Esophagus muscularis mucosa (tissue), 4 donors: ENCODE measurements at regions not wholly inside any gene's neighbourhood (a gene's known extent, or its start where the extent isn't known, plus 50 kb on each side); places are given as distances from the start of the nearest gene placed in this dataset.

Experiments used
- DNase-seq: peaks from one replicate; pipeline ENCODE4 v3.0.0-alpha.2; 2017; ENCODE audit errors: extremely low spot score
- H3K27ac ChIP-seq, 4 donors: fragments of 200-600 bp; sonication (generic); replicated peaks in 1 of 4; 1 replicate in 3 of 4; 2 replicates in 1 of 4; pipeline ENCODE4 v1.5.1; 2016 to 2019; ENCODE audit warnings: mild to moderate bottlenecking in 1 of 4
- H3K27me3 ChIP-seq, 4 donors: fragments of 200-600 bp; sonication (generic); one replicate each; pipeline versions ENCODE4 v1.5.1 to v1.6.0; 2016 to 2019
- H3K36me3 ChIP-seq, 4 donors: fragments of 200-600 bp; sonication (generic); one replicate each; pipeline ENCODE4 v1.5.1; 2016 to 2019
- H3K4me1 ChIP-seq, 4 donors: fragments of 200-600 bp; sonication (generic); one replicate each; pipeline ENCODE4 v1.5.1; 2016 to 2019
- H3K4me3 ChIP-seq, 4 donors: fragments of 200-600 bp; sonication (generic); 1 replicate in 2 of 4; 2 replicates in 2 of 4; pipeline ENCODE4 v1.5.1; 2016 to 2019; ENCODE audit warnings: mild to moderate bottlenecking in 4 of 4, moderate library complexity in 1 of 4
- H3K9me3 ChIP-seq, 4 donors: fragments of 200-600 bp; sonication (generic); 1 replicate in 3 of 4; 2 replicates in 1 of 4; pipeline ENCODE4 v1.5.1; 2016 to 2019
- EP300 ChIP-seq: sonication (generic); formaldehyde crosslinking; IDR thresholded peaks from one replicate; pipeline ENCODE4 v1.6.1; 2017; ENCODE audit warnings: antibody characterized with exemption
- POLR2A ChIP-seq: fragments of 450-650 bp; IDR thresholded peaks from one replicate; pipeline ENCODE4 v1.6.1; 2017; ENCODE audit warnings: antibody characterized with exemption, moderate library complexity, mild to moderate bottlenecking, low read depth
- POLR2AphosphoS5 ChIP-seq, 2 donors: sonication (generic); formaldehyde crosslinking; IDR thresholded peaks; one replicate each; pipeline ENCODE4 v1.6.1; 2017; ENCODE audit warnings: antibody characterized with exemption in 2 of 2
- WGBS: methylation state at CpG from one replicate; pipeline ENCODE4 v1.1.5; 2018; 5-methylcytosine and 5-hydroxymethylcytosine counted together
- intact Hi-C: fragments of 100-400 bp; cut with DNase I; formaldehyde crosslinking; loops from one replicate; pipeline ENCODE4 v1.15.1; 2023
- TF ChIP-seq, protein P1 (sequence below), 3 experiments: fragments of 200-600 bp in 2 of 3; fragments of 450-650 bp in 1 of 3; sonication (generic) in 2 of 3; IDR thresholded peaks; one replicate each; pipeline ENCODE4 v1.5.1; 2017 to 2019; ENCODE audit warnings: antibody characterized with exemption in 3 of 3, mild to moderate bottlenecking in 2 of 3, moderate library complexity in 1 of 3

- H3K27ac ChIP-seq, result no peak overlapping the region
- H3K9me3 ChIP-seq, result no peaks in the 10 kb centered on the region
- H3K4me1 ChIP-seq, result peaks cover 0 to 7% (median 0%) of the 10 kb centered on the region in 4 donors
- no peak for DNase-seq
- no peaks in the 10 kb centered on the region for H3K36me3 ChIP-seq
- 82% methylated on average over 2 of the region's 2 CpGs for WGBS
- no peak for TF ChIP-seq POLR2A
- TF ChIP-seq, protein P1, sequence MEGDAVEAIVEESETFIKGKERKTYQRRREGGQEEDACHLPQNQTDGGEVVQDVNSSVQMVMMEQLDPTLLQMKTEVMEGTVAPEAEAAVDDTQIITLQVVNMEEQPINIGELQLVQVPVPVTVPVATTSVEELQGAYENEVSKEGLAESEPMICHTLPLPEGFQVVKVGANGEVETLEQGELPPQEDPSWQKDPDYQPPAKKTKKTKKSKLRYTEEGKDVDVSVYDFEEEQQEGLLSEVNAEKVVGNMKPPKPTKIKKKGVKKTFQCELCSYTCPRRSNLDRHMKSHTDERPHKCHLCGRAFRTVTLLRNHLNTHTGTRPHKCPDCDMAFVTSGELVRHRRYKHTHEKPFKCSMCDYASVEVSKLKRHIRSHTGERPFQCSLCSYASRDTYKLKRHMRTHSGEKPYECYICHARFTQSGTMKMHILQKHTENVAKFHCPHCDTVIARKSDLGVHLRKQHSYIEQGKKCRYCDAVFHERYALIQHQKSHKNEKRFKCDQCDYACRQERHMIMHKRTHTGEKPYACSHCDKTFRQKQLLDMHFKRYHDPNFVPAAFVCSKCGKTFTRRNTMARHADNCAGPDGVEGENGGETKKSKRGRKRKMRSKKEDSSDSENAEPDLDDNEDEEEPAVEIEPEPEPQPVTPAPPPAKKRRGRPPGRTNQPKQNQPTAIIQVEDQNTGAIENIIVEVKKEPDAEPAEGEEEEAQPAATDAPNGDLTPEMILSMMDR (IDR thresholded peaks at IDR 0.05), result no peak
- no peak for TF ChIP-seq POLR2AphosphoS5 (IDR thresholded peaks at IDR 0.05)
- no peak for TF ChIP-seq EP300
- intact Hi-C loops, result no loop called here
- H3K27me3 ChIP-seq, result no peaks in the 10 kb centered on the region
- H3K4me3 ChIP-seq, result no peak overlapping the region
Observed at GRCh38 chr5:167961731-167962130, 329.7 kb upstream of the WWC1 start.

DNA sequence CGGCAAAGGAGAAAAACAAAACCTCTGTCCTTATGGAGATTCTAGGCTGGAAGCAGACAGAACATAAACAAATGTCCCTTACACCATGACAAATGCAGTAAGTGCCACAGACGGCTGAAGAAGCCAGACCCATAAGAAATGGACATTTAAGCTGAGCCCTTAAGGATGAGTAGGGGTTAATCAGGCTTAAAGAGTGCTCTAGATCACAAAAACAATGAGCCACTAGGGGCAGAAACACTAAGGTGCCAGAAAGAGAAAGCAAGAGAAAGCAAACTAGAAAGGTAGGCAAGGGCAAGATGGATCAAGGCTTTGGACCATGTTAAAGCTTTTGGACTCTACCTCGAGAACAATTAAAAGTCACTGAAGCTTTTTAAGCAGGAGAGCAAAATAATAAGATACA is 326.9 kb upstream of the WWC1 start:
- Histone ChIP-seq H3K27ac (no peak overlapping the region), H3K4me1 (peaks cover 0 to 9% (median 5%) of the 10 kb centered on the region in 4 donors), H3K27me3 (no peaks in the 10 kb centered on the region), H3K36me3 (no peaks in the 10 kb centered on the region), H3K4me3 (no peak overlapping the region), H3K9me3 (no peaks in the 10 kb centered on the region)
- TF ChIP-seq, protein P1 (IDR thresholded peaks at IDR 0.05), result peak in 1 of 3 experiments; percentile 3
- no peak for TF ChIP-seq POLR2A
- no peak for TF ChIP-seq EP300
- no peak for TF ChIP-seq POLR2AphosphoS5 (IDR thresholded peaks at IDR 0.05)
- 54% methylated on average over 3 of the region's 3 CpGs for WGBS
- intact Hi-C loops, result no loop called here
- DNase-seq, result no peak

DNA sequence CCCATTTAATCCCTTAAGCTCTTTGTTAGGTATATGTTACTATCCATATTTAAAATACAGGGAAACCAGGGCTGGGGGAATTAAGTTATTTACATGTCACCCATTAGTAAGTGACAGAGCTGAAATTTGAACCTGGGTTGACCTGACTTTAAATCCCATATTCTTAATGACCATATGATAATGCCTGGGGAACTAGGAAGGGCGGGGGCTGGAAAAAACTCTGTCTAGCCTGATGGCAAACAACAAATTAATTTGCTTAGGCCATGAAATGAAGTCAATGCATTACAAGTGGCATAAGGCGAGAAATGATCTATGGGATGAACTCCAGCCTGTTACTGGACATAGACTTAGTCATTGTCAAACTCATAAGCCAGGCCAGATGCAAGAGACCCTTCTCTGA is 325.7 kb upstream of the WWC1 start:
- no peak overlapping the region for H3K27ac ChIP-seq
- WGBS, result 95% methylated on average over 2 of the region's 2 CpGs
- intact Hi-C loops, result no loop called here

DNA sequence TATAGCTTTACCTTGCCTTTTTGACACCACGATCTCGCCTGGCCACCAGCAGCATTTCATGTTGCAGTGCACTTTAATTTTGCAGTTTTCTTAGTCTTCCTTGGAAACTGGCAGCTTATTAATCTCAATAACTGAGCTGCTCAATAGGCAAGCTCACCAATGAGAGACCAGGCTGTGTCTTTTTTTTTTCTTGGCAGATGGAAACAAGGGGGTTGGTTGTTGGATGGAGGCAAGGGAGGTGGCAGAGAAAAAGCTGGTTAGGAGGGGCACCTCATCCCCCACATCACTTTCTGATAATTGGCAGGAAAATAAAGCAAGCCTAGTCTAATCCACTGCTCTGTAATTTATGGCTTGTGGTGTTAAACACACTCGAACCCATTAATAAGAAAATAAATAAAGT is 324.5 kb upstream of the WWC1 start:
- intact Hi-C loops, result no loop called here
- Histone ChIP-seq H3K36me3 (no peaks in the 10 kb centered on the region), H3K9me3 (no peaks in the 10 kb centered on the region), H3K4me3 (no peak overlapping the region), H3K27ac (no peak overlapping the region), H3K27me3 (no peaks in the 10 kb centered on the region), H3K4me1 (peaks cover 0 to 9% (median 4%) of the 10 kb centered on the region in 4 donors)
- TF ChIP-seq, protein P1 (IDR thresholded peaks at IDR 0.05), result no peak
- no peak for TF ChIP-seq EP300
- no peak for TF ChIP-seq POLR2AphosphoS5 (IDR thresholded peaks at IDR 0.05)
- no peak for TF ChIP-seq POLR2A
- 70% methylated on average over 3 of the region's 3 CpGs for WGBS
- no peak for DNase-seq

More for the DNA sequence above, 325.7 kb upstream of the WWC1 start:
- TF ChIP-seq EP300 (no peak), POLR2A (no peak), POLR2AphosphoS5 (IDR thresholded peaks at IDR 0.05) (no peak)
- TF ChIP-seq, protein P1 (IDR thresholded peaks at IDR 0.05), result no peak
- H3K36me3 ChIP-seq, result no peaks in the 10 kb centered on the region
- H3K4me3 ChIP-seq, result no peak overlapping the region
- peaks cover 0 to 9% (median 5%) of the 10 kb centered on the region in 4 donors for H3K4me1 ChIP-seq
- no peaks in the 10 kb centered on the region for H3K9me3 ChIP-seq
- no peaks in the 10 kb centered on the region for H3K27me3 ChIP-seq
- no peak for DNase-seq

DNA sequence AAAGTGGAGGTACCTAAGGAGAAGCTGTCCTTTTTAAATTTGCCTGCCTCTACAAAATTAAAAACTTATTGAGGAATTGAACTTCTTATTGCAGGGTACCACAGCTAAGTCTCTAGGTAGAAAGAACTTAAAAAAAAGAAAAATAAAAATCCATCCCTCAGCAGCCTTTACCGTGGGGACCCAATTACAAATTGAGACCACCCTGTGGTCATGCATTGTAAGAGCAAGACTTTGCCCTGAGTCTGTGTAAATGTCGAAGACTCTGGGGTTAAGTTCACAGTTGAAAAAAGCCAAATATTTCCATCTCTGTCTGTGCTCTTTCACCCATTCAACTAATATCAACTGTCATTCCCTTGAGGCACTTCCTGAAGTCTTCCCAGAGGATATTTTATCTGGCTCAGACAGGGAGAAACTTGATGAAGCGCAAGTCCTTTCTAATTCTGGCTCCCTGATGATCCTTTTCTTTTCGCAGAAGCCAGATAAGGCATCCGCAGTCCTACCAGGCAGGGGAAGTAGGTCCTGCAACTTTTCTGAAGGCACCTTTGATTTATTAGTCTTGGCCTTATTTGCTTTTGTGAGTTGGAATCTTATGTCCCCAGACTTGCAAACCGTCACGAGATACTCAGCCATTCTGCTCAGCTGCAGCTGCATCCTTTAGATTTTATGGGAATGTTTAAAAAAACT is 323.8 kb upstream of the WWC1 start:
- intact Hi-C loops, result no loop called here
- no peak overlapping the region for H3K4me3 ChIP-seq
- TF ChIP-seq POLR2AphosphoS5 (IDR thresholded peaks at IDR 0.05) (no peak), EP300 (no peak), POLR2A (no peak)
- TF ChIP-seq, protein P1 (IDR thresholded peaks at IDR 0.05), result no peak
- H3K4me1 ChIP-seq, result peaks cover 0 to 9% (median 4%) of the 10 kb centered on the region in 4 donors
- H3K36me3 ChIP-seq, result no peaks in the 10 kb centered on the region
- H3K9me3 ChIP-seq, result no peaks in the 10 kb centered on the region
- DNase-seq, result no peak
- no peaks in the 10 kb centered on the region for H3K27me3 ChIP-seq
- H3K27ac ChIP-seq, result no peak overlapping the region
- WGBS, result 36% methylated on average over 7 of the region's 7 CpGs
